SK-N-MC (cell line): ENCODE measurements at regions not wholly inside any gene's neighbourhood (a gene's known extent, or its start where the extent isn't known, plus 50 kb on each side); places are given as distances from the start of the nearest gene placed in this dataset.

Experiments
- DNase-seq: peaks from one replicate; pipeline ENCODE4 v3.0.0-alpha.2; 2011; ENCODE audit warnings: low read depth, low spot score
- H3K27ac ChIP-seq: fragments of 200-600 bp; sonication (generic); 2 replicates; pipeline ENCODE4 v1.5.1; 2016; ENCODE audit warnings: mixed run types
- H3K36me3 ChIP-seq: fragments of 200-600 bp; sonication (generic); 2 replicates; pipeline ENCODE4 v1.6.1; 2017; ENCODE audit warnings: antibody characterized with exemption, low read length, mixed read lengths; ENCODE audit not compliant: insufficient read depth
- H3K4me3 ChIP-seq: fragments of 200-600 bp; sonication (generic); 2 replicates; pipeline ENCODE4 v1.5.1; 2016
- H3K9ac ChIP-seq: fragments of 200-600 bp; sonication (generic); 2 replicates; pipeline ENCODE4 v1.8.0; 2017; ENCODE audit warnings: mixed run types, mixed read lengths; ENCODE audit not compliant: insufficient read length
- H3K9me3 ChIP-seq: fragments of 200-600 bp; sonication (generic); 2 replicates; pipeline ENCODE4 v1.6.1; 2017; ENCODE audit warnings: low read depth, mild to moderate bottlenecking, antibody characterized with exemption, low read length, moderate library complexity, mixed read lengths
- EZH2 ChIP-seq: fragments of 200-600 bp; sonication (generic); IDR thresholded peaks from one replicate; pipeline ENCODE4 v1.6.1; 2017; ENCODE audit warnings: antibody characterized with exemption
- FOXP2 ChIP-seq: optimal IDR thresholded peaks from 2 replicates; pipeline ENCODE3; 2011; ENCODE audit warnings: mild to moderate bottlenecking, moderate library complexity; ENCODE audit not compliant: insufficient read depth; ENCODE audit errors: extremely low read length, control extremely low read depth
- POLR2AphosphoS5 ChIP-seq: IDR thresholded peaks from 2 replicates; pipeline ENCODE4 v1.6.1; 2012; ENCODE audit warnings: mild to moderate bottlenecking, low read depth, low read length, borderline replicate concordance

- Histone ChIP-seq H3K9ac (no peak overlapping the region), H3K36me3 (no peaks in the 10 kb centered on the region), H3K9me3 (no peaks in the 10 kb centered on the region), H3K27ac (no peak overlapping the region), H3K4me3 (no peak overlapping the region)
- TF ChIP-seq EZH2, result no peak
- no peak for TF ChIP-seq POLR2AphosphoS5
- no peak for TF ChIP-seq FOXP2
- DNase-seq, result no peak
Observed at GRCh38 chr20:39252035-39252434, 289.9 kb downstream of the DHX35 start.

- Histone ChIP-seq H3K4me3 (no peak overlapping the region), H3K9me3 (no peaks in the 10 kb centered on the region), H3K36me3 (no peaks in the 10 kb centered on the region), H3K9ac (no peak overlapping the region), H3K27ac (no peak overlapping the region)
- no peak for DNase-seq
- TF ChIP-seq POLR2AphosphoS5, result no peak
- no peak for TF ChIP-seq EZH2
- no peak for TF ChIP-seq FOXP2
Observed at GRCh38 chr20:39249798-39250197, 287.7 kb downstream of the DHX35 start.

GRCh38 chr20:39248862-39249485 lies 286.8 kb downstream of the DHX35 start:
- Histone ChIP-seq H3K9me3 (no peaks in the 10 kb centered on the region), H3K4me3 (no peak overlapping the region), H3K36me3 (no peaks in the 10 kb centered on the region), H3K27ac (no peak overlapping the region), H3K9ac (no peak overlapping the region)
- no peak for TF ChIP-seq FOXP2
- TF ChIP-seq EZH2, result no peak
- TF ChIP-seq POLR2AphosphoS5, result no peak
- no peak for DNase-seq

GRCh38 chr20:39248171-39248861 lies 286.2 kb downstream of the DHX35 start:
- H3K4me3 ChIP-seq, result no peak overlapping the region
- H3K9me3 ChIP-seq, result no peaks in the 10 kb centered on the region
- no peak for DNase-seq
- H3K27ac ChIP-seq, result no peak overlapping the region
- no peaks in the 10 kb centered on the region for H3K36me3 ChIP-seq
- TF ChIP-seq FOXP2 (no peak), POLR2AphosphoS5 (no peak), EZH2 (no peak)
- no peak overlapping the region for H3K9ac ChIP-seq

- TF ChIP-seq EZH2 (no peak), POLR2AphosphoS5 (no peak), FOXP2 (no peak)
- Histone ChIP-seq H3K9ac (no peak overlapping the region), H3K9me3 (0 out of 2 replicates have a peak, but pooled peaks cover 3% of the 10 kb centered on the region), H3K36me3 (no peaks in the 10 kb centered on the region), H3K27ac (no peak overlapping the region), H3K4me3 (no peak overlapping the region)
- no peak for DNase-seq
Observed at GRCh38 chr20:39246436-39246835, 284.3 kb downstream of the DHX35 start.

- DNase-seq, result no peak
- Histone ChIP-seq H3K4me3 (no peak overlapping the region), H3K9me3 (0 out of 2 replicates have a peak, but pooled peaks cover 3% of the 10 kb centered on the region), H3K36me3 (no peaks in the 10 kb centered on the region), H3K27ac (no peak overlapping the region), H3K9ac (no peak overlapping the region)
- TF ChIP-seq EZH2 (no peak), POLR2AphosphoS5 (no peak)
Observed at GRCh38 chr20:39245685-39246311, 283.7 kb downstream of the DHX35 start.

- H3K36me3 ChIP-seq, result no peaks in the 10 kb centered on the region
- H3K27ac ChIP-seq, result no peak overlapping the region
- H3K9ac ChIP-seq, result no peak overlapping the region
- H3K4me3 ChIP-seq, result no peak overlapping the region
- TF ChIP-seq POLR2AphosphoS5 (no peak), EZH2 (no peak), FOXP2 (no peak)
- DNase-seq, result no peak
- 0 out of 2 replicates have a peak, but pooled peaks cover 3% of the 10 kb centered on the region for H3K9me3 ChIP-seq
Observed at GRCh38 chr20:39243962-39244361, 281.8 kb downstream of the DHX35 start.

GRCh38 chr20:39242614-39243013 lies 280.5 kb downstream of the DHX35 start:
- no peaks in the 10 kb centered on the region for H3K36me3 ChIP-seq

GRCh38 chr20:39234520-39235095 lies 272.5 kb downstream of the DHX35 start:
- Histone ChIP-seq H3K36me3 (no peaks in the 10 kb centered on the region), H3K27ac (no peak overlapping the region), H3K9me3 (no peaks in the 10 kb centered on the region), H3K9ac (no peak overlapping the region), H3K4me3 (no peak overlapping the region)
- TF ChIP-seq EZH2 (no peak), FOXP2 (no peak)
- DNase-seq, result no peak

More at GRCh38 chr20:39242614-39243013, 280.5 kb downstream of the DHX35 start:
- TF ChIP-seq FOXP2, result no peak
- Histone ChIP-seq H3K9ac (no peak overlapping the region), H3K4me3 (no peak overlapping the region), H3K27ac (no peak overlapping the region), H3K9me3 (0 out of 2 replicates have a peak, but pooled peaks cover 3% of the 10 kb centered on the region)
- DNase-seq, result no peak
